ENCODE measurements at regions not wholly inside any gene's neighbourhood (a gene's known extent, or its start where the extent isn't known, plus 50 kb on each side); places are given as distances from the start of the nearest gene placed in this dataset.

- DNase-seq (ENCODE audit: low spot score), result no peak
Observed at GRCh38 chr9:106051545-106051944, 357.2 kb downstream of the TMEM38B start.

- no peak for DNase-seq (ENCODE audit: low spot score)
Observed at GRCh38 chr9:106052166-106052565, 357.8 kb downstream of the TMEM38B start.

- DNase-seq (ENCODE audit: low spot score), result no peak
Observed at GRCh38 chr9:106052735-106053134, 358.4 kb downstream of the TMEM38B start.

GRCh38 chr9:106056328-106056727, 362.0 kb downstream of the TMEM38B start:
- no peak for DNase-seq (ENCODE audit: low spot score)

GRCh38 chr9:106058460-106058859, 364.1 kb downstream of the TMEM38B start:
- no peak for DNase-seq (ENCODE audit: low spot score)

GRCh38 chr9:106059886-106060285, 365.5 kb downstream of the TMEM38B start:
- no peak for DNase-seq (ENCODE audit: low spot score)

- no peak for DNase-seq (ENCODE audit: low spot score)
Observed at GRCh38 chr9:106060885-106061284, 366.5 kb downstream of the TMEM38B start.

DNA sequence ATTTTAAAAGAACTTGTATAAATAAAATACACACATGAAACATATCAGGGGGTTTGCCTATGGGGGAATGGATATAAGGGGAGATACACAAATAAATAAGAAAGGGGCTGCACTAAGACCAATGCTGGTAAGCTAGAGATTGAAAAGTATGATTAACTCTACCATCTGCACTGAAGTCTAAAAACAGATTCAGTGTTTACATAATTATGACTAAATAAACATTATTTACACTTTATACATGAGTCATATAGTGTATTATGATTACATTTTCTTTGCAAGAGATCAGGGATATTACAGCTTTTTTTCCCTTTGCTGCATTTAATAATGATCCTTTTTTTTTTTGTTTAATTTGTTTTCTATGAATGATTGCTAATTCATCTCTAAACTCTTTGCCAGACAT, 367.9 kb downstream of the TMEM38B start:
- DNase-seq (ENCODE audit: low spot score), result no peak

- DNase-seq (ENCODE audit: low spot score), result no peak
Observed at GRCh38 chr9:106065136-106065535, 370.8 kb downstream of the TMEM38B start.

GRCh38 chr9:106065579-106066214, 371.4 kb downstream of the TMEM38B start:
- no peak for DNase-seq (ENCODE audit: low spot score)

DNA sequence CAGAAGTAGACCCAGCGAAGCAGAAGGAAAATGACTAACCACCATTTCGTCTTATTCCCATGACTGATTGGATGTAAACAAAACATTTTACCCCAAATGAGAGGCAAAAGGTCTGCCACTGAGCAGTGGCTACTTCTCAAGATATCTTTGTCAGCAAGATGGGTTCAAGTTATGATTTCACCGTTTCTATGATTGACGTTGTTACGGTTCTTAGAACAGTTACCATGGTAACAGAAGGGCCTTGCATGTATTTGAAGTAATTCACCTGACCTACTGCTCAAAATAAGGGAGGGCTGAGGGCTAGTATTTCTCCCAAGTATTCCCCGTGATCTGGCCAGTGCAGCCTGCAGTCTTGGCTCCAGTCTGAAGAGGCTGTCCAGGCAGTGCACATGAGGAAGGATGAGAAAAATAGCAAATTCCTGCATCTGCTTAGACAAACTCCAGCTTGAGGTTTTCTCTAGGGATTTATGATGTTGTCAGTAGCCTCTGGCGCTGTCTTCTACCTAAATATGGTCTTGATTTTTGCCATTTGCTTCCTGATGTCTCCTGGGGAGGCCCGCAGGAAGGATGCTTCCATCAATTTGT, 372.7 kb downstream of the TMEM38B start:
- DNase-seq (ENCODE audit: low spot score), result no peak

GRCh38 chr9:106069241-106069640, 374.9 kb downstream of the TMEM38B start:
- DNase-seq (ENCODE audit: low spot score), result no peak

DNA sequence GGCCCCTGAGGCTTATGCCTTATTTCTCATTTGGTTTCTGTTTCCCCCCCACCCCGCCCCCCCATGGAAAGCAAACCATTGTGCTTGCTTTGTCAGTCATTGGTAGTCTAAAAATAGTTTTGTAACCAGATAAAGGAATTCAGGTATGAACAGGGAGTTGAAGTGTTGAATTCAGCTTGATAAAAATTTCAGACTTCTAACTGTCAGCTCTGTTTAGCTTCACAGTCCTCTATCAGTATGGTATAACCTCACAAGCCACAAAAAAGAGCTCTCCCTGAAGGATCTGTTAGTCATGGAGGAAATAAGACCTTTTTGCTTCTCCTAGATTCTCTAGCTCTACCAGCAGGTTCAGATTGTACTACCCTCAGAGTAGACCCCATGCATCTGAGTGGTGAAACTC, 378.1 kb downstream of the TMEM38B start:
- DNase-seq (ENCODE audit: low spot score), result no peak

DNA sequence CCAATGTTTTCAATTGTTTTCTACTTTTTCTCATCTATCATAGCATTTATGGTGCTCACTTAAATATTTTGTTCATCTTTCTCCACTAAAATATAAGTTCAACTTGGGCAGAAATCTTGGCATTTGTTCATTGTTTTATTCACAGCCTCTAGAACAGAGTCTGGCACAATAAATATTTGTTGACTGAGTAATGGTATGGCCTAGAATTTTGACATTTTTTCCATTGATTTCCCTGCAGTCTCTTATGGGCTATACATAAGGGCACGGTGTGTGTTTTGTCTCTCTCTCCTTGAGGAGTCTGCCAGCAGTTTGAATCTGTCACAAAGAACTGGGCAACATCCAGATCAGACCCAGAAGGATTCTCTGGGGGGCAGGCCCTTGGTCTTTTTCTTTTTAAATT, 379.7 kb downstream of the TMEM38B start:
- no peak for DNase-seq (ENCODE audit: low spot score)

DNA sequence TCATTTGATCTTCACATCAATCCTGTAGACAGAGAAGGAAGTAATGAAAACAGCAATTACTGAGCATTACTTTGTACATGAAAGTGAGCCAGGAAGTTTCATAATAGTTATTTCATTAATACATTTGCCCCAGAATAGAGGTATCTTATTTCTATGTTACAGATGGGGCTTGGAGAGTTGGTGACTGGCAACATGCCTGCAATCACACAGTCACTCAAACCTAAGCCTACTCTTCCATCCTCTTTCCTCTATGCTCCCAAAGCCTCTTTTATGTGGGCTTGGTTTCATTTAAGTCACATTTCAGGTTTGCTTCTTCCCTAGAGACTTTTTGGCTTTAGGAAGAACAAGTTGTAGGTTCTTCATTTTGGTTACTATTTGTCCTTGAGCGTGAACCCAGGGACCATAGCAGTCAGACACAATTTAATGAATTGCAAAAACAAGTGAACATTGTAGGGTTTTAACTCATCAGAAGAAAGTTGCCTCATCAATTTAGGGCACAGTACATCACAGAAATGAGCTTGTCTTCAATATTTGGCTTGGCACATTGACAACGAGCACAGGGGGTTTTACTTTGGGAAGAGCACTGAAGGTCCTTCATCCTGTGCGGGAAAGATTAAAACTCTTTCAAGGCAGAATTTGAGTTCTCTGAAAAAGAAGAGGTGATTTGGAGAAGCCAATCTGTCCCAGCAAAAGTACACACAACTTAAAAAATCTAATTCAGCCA, 381.1 kb downstream of the TMEM38B start:
- no peak for DNase-seq (ENCODE audit: low spot score)

GRCh38 chr9:106075960-106076327, 381.6 kb downstream of the TMEM38B start:
- no peak for DNase-seq (ENCODE audit: low spot score)

DNA sequence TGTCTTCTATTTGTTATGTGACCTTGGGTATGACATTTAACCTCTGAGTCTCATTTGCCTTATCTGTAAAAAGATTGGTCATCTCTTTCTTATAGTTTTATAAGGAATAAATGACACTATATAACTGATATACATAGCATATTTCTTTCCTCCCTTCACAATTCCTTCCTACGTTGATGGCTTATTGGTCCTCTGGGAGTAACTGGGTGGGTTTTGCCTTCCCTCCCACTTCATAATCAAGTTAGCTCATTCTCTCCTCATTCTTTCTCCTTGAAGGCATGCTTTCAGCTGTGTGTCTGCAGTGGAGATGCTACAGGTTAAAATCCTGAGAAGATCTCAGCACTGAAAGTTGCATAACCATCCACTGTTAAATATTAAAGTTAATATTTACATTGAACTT, 382.4 kb downstream of the TMEM38B start:
- DNase-seq (ENCODE audit: low spot score), result no peak

GRCh38 chr9:106077731-106078130, 383.4 kb downstream of the TMEM38B start:
- DNase-seq (ENCODE audit: low spot score), result no peak

DNA sequence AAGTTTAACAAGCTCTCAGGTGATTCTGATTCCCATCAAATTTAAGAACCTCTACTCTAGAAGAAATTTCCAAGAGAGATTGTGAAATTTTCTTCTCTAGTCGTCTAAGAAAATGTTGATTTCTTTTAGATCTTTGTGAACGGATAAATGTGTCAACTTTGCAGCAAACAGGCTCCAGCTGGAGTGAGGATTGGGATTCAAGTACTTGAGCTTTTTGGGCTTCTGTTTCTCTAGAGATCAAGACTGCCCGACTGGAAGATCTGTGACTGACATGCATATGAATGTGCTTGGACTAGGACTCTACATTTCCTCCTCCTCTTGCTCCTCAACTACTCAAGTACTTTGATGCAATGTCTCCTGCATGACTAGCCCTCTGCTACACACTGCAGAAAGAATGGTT, 388.3 kb downstream of the TMEM38B start:
- no peak for DNase-seq (ENCODE audit: low spot score)

DNA sequence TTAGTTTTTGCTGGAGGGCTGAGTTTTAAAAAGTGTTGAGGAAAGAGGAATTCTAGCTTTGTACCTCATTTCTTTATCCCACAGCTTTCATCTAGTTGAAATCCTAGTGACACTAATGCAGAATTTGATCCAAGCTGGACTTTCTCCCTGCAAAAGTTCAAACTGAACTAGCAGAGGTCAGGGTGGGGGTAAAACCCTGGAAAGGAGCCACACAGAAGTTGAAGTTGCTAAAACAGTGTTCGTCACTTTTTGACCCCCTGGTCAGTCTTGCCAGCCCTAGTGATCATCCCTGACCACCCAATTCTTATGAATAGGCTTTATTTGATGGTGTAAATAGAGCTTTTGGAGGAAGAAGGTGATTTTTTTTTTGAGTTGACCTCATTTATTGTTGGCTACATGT, 390.4 kb downstream of the TMEM38B start:
- no peak for DNase-seq (ENCODE audit: low spot score)

GRCh38 chr9:106085479-106085878, 391.1 kb downstream of the TMEM38B start:
- DNase-seq (ENCODE audit: low spot score), result no peak

DNA sequence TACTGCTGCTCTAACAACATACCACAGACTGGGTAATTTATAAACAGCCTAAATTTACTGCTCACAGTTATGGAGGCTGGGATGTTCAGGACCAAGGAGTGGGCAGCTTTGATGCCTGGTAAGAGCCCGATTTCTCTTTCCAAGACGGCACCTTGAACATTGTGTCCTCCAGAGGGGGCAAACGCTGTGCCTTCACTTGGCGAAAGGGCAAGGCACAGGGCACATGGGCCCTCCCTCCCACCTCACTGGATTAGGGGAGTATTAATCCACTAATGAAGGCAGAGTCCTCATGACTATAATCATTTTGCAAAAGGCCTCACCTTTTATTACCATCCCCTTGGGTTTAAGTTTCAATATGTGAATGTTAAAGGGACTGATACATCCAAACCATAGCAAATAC, 397.7 kb downstream of the TMEM38B start:
- no peak for DNase-seq (ENCODE audit: low spot score)

GRCh38 chr9:106102821-106103220, 408.5 kb downstream of the TMEM38B start:
- DNase-seq (ENCODE audit: low spot score), result no peak
